ENCODE measurements at regions not wholly inside any gene's neighbourhood (a gene's known extent, or its start where the extent isn't known, plus 50 kb on each side); places are given as distances from the start of the nearest gene placed in this dataset.

- no peaks in the 10 kb centered on the region for H3K9me3 ChIP-seq (ENCODE audit: control insufficient read depth in 4 of 4, insufficient read depth in 3 of 4, low read length in 3 of 4)
- H3K4me1 ChIP-seq (ENCODE audit: control insufficient read depth in 5 of 5, insufficient read depth in 5 of 5, low read length in 5 of 5): peaks cover 0 to 3% (median 0%) of the 10 kb centered on the region in 5 donors
- no peak overlapping the region for H3K27ac ChIP-seq (ENCODE audit: low read depth in 1 of 2, low read length in 1 of 2)
- H3K27me3 ChIP-seq (ENCODE audit: control insufficient read depth in 3 of 3, insufficient read depth in 3 of 3, low read length in 2 of 3): no peaks in the 10 kb centered on the region
- no peak overlapping the region for H3K4me3 ChIP-seq
- ATAC-seq (ENCODE audit: insufficient read depth, low FRiP score): peak; percentile 71
- H3K9ac ChIP-seq (ENCODE audit: insufficient read depth in 1 of 2, low read length in 2 of 2): no peak overlapping the region
- TF ChIP-seq, protein P1, sequence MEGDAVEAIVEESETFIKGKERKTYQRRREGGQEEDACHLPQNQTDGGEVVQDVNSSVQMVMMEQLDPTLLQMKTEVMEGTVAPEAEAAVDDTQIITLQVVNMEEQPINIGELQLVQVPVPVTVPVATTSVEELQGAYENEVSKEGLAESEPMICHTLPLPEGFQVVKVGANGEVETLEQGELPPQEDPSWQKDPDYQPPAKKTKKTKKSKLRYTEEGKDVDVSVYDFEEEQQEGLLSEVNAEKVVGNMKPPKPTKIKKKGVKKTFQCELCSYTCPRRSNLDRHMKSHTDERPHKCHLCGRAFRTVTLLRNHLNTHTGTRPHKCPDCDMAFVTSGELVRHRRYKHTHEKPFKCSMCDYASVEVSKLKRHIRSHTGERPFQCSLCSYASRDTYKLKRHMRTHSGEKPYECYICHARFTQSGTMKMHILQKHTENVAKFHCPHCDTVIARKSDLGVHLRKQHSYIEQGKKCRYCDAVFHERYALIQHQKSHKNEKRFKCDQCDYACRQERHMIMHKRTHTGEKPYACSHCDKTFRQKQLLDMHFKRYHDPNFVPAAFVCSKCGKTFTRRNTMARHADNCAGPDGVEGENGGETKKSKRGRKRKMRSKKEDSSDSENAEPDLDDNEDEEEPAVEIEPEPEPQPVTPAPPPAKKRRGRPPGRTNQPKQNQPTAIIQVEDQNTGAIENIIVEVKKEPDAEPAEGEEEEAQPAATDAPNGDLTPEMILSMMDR (IDR thresholded peaks at IDR 0.05; ENCODE audit: control extremely low read depth, extremely low read depth): no peak
- peak; percentile 66 to 93 (median 87) for DNase-seq
- no peaks in the 10 kb centered on the region for H3K36me3 ChIP-seq (ENCODE audit: control insufficient read depth in 4 of 4, insufficient read depth in 4 of 4, low read length in 4 of 4)
These were observed 364.9 kb downstream of the GALC start for GRCh38 chr14:87628129-87628528.

GRCh38 chr14:87626266-87626665, 366.7 kb downstream of the GALC start:
- H3K4me1 ChIP-seq (ENCODE audit: control insufficient read depth in 5 of 5, insufficient read depth in 5 of 5, low read length in 5 of 5): peaks cover 0 to 3% (median 0%) of the 10 kb centered on the region in 5 donors

DNA sequence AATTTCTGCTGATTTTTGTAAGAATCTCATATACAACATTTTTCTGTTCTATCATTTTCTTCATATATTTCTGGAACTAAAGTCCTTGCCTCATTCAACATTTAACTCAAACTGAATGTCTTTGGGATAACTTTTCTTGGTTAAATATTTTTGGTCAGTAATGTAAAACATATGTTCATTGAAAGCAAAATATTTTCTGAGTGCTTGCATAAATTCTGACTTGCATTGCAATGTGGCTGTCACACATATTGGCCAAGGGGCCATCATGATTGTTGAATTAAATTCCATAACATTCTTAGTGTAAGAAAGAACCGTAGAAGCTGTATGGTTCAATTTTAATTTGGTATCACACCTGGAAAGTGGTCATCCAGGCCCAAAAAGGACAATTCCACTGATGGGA, 369.4 kb downstream of the GALC start:
- WGBS, 2 donors: 78 to 86% methylated on average over 1 of the region's 1 CpG
- Histone ChIP-seq H3K4me1 (ENCODE audit: control insufficient read depth in 5 of 5, insufficient read depth in 5 of 5, low read length in 5 of 5) (no peaks in the 10 kb centered on the region), H3K36me3 (ENCODE audit: control insufficient read depth in 4 of 4, insufficient read depth in 4 of 4, low read length in 4 of 4) (no peaks in the 10 kb centered on the region), H3K9ac (ENCODE audit: insufficient read depth in 1 of 2, low read length in 2 of 2) (no peak overlapping the region), H3K4me3 (no peak overlapping the region), H3K9me3 (ENCODE audit: control insufficient read depth in 4 of 4, insufficient read depth in 3 of 4, low read length in 3 of 4) (peaks cover 0 to 5% (median 3%) of the 10 kb centered on the region in 4 donors), H3K27ac (ENCODE audit: low read depth in 1 of 2, low read length in 1 of 2) (no peak overlapping the region), H3K27me3 (ENCODE audit: control insufficient read depth in 3 of 3, insufficient read depth in 3 of 3, low read length in 2 of 3) (no peaks in the 10 kb centered on the region)
- TF ChIP-seq, protein P1 (IDR thresholded peaks at IDR 0.05; ENCODE audit: control extremely low read depth, extremely low read depth): no peak
- no peak for DNase-seq
- no peak for ATAC-seq (ENCODE audit: insufficient read depth, low FRiP score)

More at GRCh38 chr14:87626266-87626665, 366.7 kb downstream of the GALC start:
- Histone ChIP-seq H3K4me3 (no peak overlapping the region), H3K36me3 (ENCODE audit: control insufficient read depth in 4 of 4, insufficient read depth in 4 of 4, low read length in 4 of 4) (no peaks in the 10 kb centered on the region), H3K9me3 (ENCODE audit: control insufficient read depth in 4 of 4, insufficient read depth in 3 of 4, low read length in 3 of 4) (peaks cover 0 to 5% (median under 1%) of the 10 kb centered on the region in 4 donors), H3K27me3 (ENCODE audit: control insufficient read depth in 3 of 3, insufficient read depth in 3 of 3, low read length in 2 of 3) (no peaks in the 10 kb centered on the region), H3K9ac (ENCODE audit: insufficient read depth in 1 of 2, low read length in 2 of 2) (no peak overlapping the region), H3K27ac (ENCODE audit: low read depth in 1 of 2, low read length in 1 of 2) (no peak overlapping the region)
- ATAC-seq (ENCODE audit: insufficient read depth, low FRiP score) (no peak), DNase-seq (no peak)
- TF ChIP-seq, protein P1 (IDR thresholded peaks at IDR 0.05; ENCODE audit: control extremely low read depth, extremely low read depth): no peak

DNA sequence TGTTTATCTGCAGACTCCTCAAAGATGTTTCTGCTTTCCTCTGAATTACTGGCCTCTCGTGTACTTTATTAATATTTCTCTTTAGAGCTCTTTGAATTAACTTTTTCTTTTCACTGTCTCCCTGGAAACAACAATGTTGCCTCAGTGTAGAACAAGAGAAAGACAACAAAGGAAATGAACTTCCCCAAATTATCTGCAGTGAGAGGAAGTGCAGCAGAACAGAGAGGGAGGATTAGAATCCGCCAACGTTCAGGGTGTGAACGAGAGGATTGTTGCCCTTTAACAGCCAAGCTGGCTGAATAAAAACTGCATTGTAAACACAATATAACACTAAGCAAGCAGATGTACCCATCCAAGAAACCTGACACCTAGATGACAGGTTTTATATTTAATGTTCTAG, 375.9 kb downstream of the GALC start:
- Histone ChIP-seq H3K9me3 (ENCODE audit: control insufficient read depth in 4 of 4, insufficient read depth in 3 of 4, low read length in 3 of 4) (peaks cover 0 to 5% (median 3%) of the 10 kb centered on the region in 4 donors), H3K27ac (ENCODE audit: low read depth in 1 of 2, low read length in 1 of 2) (no peak overlapping the region), H3K27me3 (ENCODE audit: control insufficient read depth in 3 of 3, insufficient read depth in 3 of 3, low read length in 2 of 3) (peaks cover 0 to 2% (median 0%) of the 10 kb centered on the region in 3 donors), H3K4me1 (ENCODE audit: control insufficient read depth in 5 of 5, insufficient read depth in 5 of 5, low read length in 5 of 5) (no peaks in the 10 kb centered on the region), H3K4me3 (no peak overlapping the region), H3K36me3 (ENCODE audit: control insufficient read depth in 4 of 4, insufficient read depth in 4 of 4, low read length in 4 of 4) (no peaks in the 10 kb centered on the region), H3K9ac (ENCODE audit: insufficient read depth in 1 of 2, low read length in 2 of 2) (no peak overlapping the region)
- TF ChIP-seq, protein P1 (IDR thresholded peaks at IDR 0.05; ENCODE audit: control extremely low read depth, extremely low read depth): no peak
- no peak for ATAC-seq (ENCODE audit: insufficient read depth, low FRiP score)
- DNase-seq: no peak
- WGBS, 2 donors: 32% methylated on average over 4 of the region's 4 CpGs
